Erythroblast (primary cell): ENCODE measurements at regions not wholly inside any gene's neighbourhood (a gene's known extent, or its start where the extent isn't known, plus 50 kb on each side); places are given as distances from the start of the nearest gene placed in this dataset.

Source experiments
- GATA1 ChIP-seq: IDR thresholded peaks from 2 replicates; pipeline ENCODE4 v1.6.1; 2011; ENCODE audit warnings: low read depth, mild to moderate bottlenecking, control low read depth, low read length, moderate library complexity
- POLR2A ChIP-seq: IDR thresholded peaks from 2 replicates; pipeline ENCODE4 v1.6.1; 2011; ENCODE audit warnings: mild to moderate bottlenecking, low read length

GRCh38 chr16:6133009-6133557, 1035.5 kb upstream of the EEF2KMT start:
- TF ChIP-seq POLR2A (no peak), GATA1 (no peak)
